ENCODE measurements at regions not wholly inside any gene's neighbourhood (a gene's known extent, or its start where the extent isn't known, plus 50 kb on each side); places are given as distances from the start of the nearest gene placed in this dataset.
A peak's percentile ranks its signal among the peaks of the same experiment; 100 is the strongest.

- DNase-seq: no peak
Observed at GRCh38 chr6:33921745-33922144, 117.9 kb upstream of the MLN start.

GRCh38 chr6:33918175-33918695, 114.4 kb upstream of the MLN start:
- no peak for DNase-seq

GRCh38 chr6:33915134-33915533, 111.3 kb upstream of the MLN start:
- no peak for DNase-seq

GRCh38 chr6:33914645-33915044, 110.8 kb upstream of the MLN start:
- peak; percentile 49 for DNase-seq

GRCh38 chr6:33912195-33912594, 108.4 kb upstream of the MLN start:
- DNase-seq: no peak

- DNase-seq: no peak
Observed at GRCh38 chr6:33911488-33911887, 107.7 kb upstream of the MLN start.

- no peak for DNase-seq
Observed at GRCh38 chr6:33910594-33910993, 106.8 kb upstream of the MLN start.

- DNase-seq: no peak
Observed at GRCh38 chr6:33909737-33910136, 105.9 kb upstream of the MLN start.

- no peak for DNase-seq
Observed at GRCh38 chr6:33908025-33908424, 104.2 kb upstream of the MLN start.

- DNase-seq: no peak
Observed at GRCh38 chr6:33907227-33907626, 103.4 kb upstream of the MLN start.

GRCh38 chr6:33906439-33906838, 102.6 kb upstream of the MLN start:
- no peak for DNase-seq

- peak; percentile 38 for DNase-seq
Observed at GRCh38 chr6:33905071-33905609, 101.3 kb upstream of the MLN start.

- no peak for DNase-seq
Observed at GRCh38 chr6:33904747-33905065, 100.9 kb upstream of the MLN start.

GRCh38 chr6:33904050-33904746, 100.4 kb upstream of the MLN start:
- DNase-seq: peak; percentile 70

GRCh38 chr6:33903579-33903978, 99.8 kb upstream of the MLN start:
- no peak for DNase-seq

- DNase-seq: no peak
Observed at GRCh38 chr6:33902457-33902853, 98.7 kb upstream of the MLN start.

- DNase-seq: no peak
Observed at GRCh38 chr6:33901822-33902456, 98.1 kb upstream of the MLN start.

GRCh38 chr6:33898771-33899170, 95.0 kb upstream of the MLN start:
- DNase-seq: no peak

GRCh38 chr6:33897189-33897780, 93.5 kb upstream of the MLN start:
- DNase-seq: no peak

GRCh38 chr6:33896391-33897188, 92.8 kb upstream of the MLN start:
- DNase-seq: peak; percentile 50

GRCh38 chr6:33895988-33896387, 92.2 kb upstream of the MLN start:
- DNase-seq: no peak

GRCh38 chr6:33895296-33895695, 91.5 kb upstream of the MLN start:
- peak; percentile 37 for DNase-seq

- DNase-seq: no peak
Observed at GRCh38 chr6:33894438-33894837, 90.6 kb upstream of the MLN start.
